Keratinocyte (primary cell): ENCODE measurements at regions not wholly inside any gene's neighbourhood (a gene's known extent, or its start where the extent isn't known, plus 50 kb on each side); places are given as distances from the start of the nearest gene placed in this dataset.

Source experiments
- DNase-seq: peaks from one replicate; pipeline ENCODE4 v3.0.0-alpha.2; 2011; ENCODE audit warnings: low read depth, missing footprints, low spot score
- FAIRE-seq: peaks from 2 replicates; lab custom pipeline; 2011; peaks lifted over from hg19 to GRCh38; lab: Jason Lieb, UNC
- H2AFZ ChIP-seq: 2 replicates; pipeline ENCODE4 v1.6.0; 2012; ENCODE audit warnings: low read length, control low read depth, inconsistent platforms; ENCODE audit not compliant: control insufficient read depth
- H3K27ac ChIP-seq: 2 replicates; pipeline ENCODE4 v1.5.1; 2011; ENCODE audit warnings: low read length; ENCODE audit not compliant: control insufficient read depth, insufficient read depth
- H3K27me3 ChIP-seq: 3 replicates; pipeline ENCODE4 v1.6.0; 2011; ENCODE audit warnings: low read length; ENCODE audit not compliant: control insufficient read depth, insufficient read depth; ENCODE audit errors: extremely low read depth
- H3K36me3 ChIP-seq, 2 experiments: 2 replicates in 1 of 2; 3 replicates in 1 of 2; pipeline ENCODE4 v1.5.1; 2011; ENCODE audit warnings: low read length in 2 of 2, mild to moderate bottlenecking in 1 of 2; ENCODE audit not compliant: control insufficient read depth in 2 of 2, insufficient read depth in 2 of 2; ENCODE audit errors: extremely low read depth in 1 of 2
- H3K4me1 ChIP-seq: 3 replicates; pipeline ENCODE4 v1.5.1; 2011; ENCODE audit warnings: low read length; ENCODE audit not compliant: control insufficient read depth, insufficient read depth; ENCODE audit errors: extremely low read depth
- H3K4me2 ChIP-seq: 3 replicates; pipeline ENCODE4 v1.6.0; 2011; ENCODE audit warnings: low read depth, low read length; ENCODE audit not compliant: control insufficient read depth, insufficient read depth; ENCODE audit errors: extremely low read depth
- H3K4me3 ChIP-seq, 3 experiments: fragments of 200-600 bp in 1 of 3; sonication (generic) in 1 of 3; 2 replicates in 2 of 3; 3 replicates in 1 of 3; pipeline ENCODE4 v1.5.1; 2011 to 2016; ENCODE audit warnings: low read length in 3 of 3, mild to moderate bottlenecking in 3 of 3, control low read depth in 2 of 3, inconsistent platforms in 1 of 3, low read depth in 1 of 3, mixed read lengths in 1 of 3, mixed run types in 1 of 3, moderate library complexity in 1 of 3; ENCODE audit not compliant: control insufficient read depth in 2 of 3, insufficient read depth in 2 of 3; ENCODE audit errors: extremely low read depth in 1 of 3
- H3K79me2 ChIP-seq: 2 replicates; pipeline ENCODE4 v1.6.0; 2012; ENCODE audit warnings: low read length; ENCODE audit not compliant: control insufficient read depth, insufficient read depth
- H3K9ac ChIP-seq: 3 replicates; pipeline ENCODE4 v1.6.0; 2011; ENCODE audit warnings: low read length; ENCODE audit not compliant: control insufficient read depth, insufficient read depth; ENCODE audit errors: extremely low read depth
- H3K9me1 ChIP-seq: 3 replicates; pipeline ENCODE4 v1.6.0; 2011; ENCODE audit warnings: low read length; ENCODE audit not compliant: control insufficient read depth, insufficient read depth; ENCODE audit errors: extremely low read depth
- H3K9me3 ChIP-seq: 2 replicates; pipeline ENCODE4 v1.5.1; 2012; ENCODE audit warnings: low read depth, low read length; ENCODE audit not compliant: control insufficient read depth
- H4K20me1 ChIP-seq: 3 replicates; pipeline ENCODE4 v1.6.0; 2011; ENCODE audit warnings: low read length; ENCODE audit not compliant: control insufficient read depth, insufficient read depth; ENCODE audit errors: extremely low read depth
- EZH2 ChIP-seq: IDR thresholded peaks from one replicate; pipeline ENCODE4 v1.6.1; 2012; ENCODE audit warnings: inconsistent platforms, mild to moderate bottlenecking, low read length, moderate library complexity
- dilution Hi-C: fragments of 300-500 bp; cut with MboI; formaldehyde crosslinking; loops from one replicate; pipeline ENCODE4 v1.7.0; 2020; ENCODE audit warnings: low sequenced_read_pairs; ENCODE audit not compliant: extremely low pct_ligation_motif_present
- TF ChIP-seq, protein P1 (sequence below), 3 experiments: IDR thresholded peaks in 1 of 3; conservative IDR thresholded peaks in 1 of 3; optimal IDR thresholded peaks in 1 of 3; 2 replicates in 2 of 3; 3 replicates in 1 of 3; pipeline versions ENCODE3 to v1.5.1; 2011; ENCODE audit warnings: low read length in 3 of 3, mild to moderate bottlenecking in 3 of 3, moderate library complexity in 2 of 3, control low read depth in 1 of 3, inconsistent platforms in 1 of 3; ENCODE audit not compliant: insufficient read depth in 2 of 3; ENCODE audit errors: extremely low read depth in 1 of 3

DNA sequence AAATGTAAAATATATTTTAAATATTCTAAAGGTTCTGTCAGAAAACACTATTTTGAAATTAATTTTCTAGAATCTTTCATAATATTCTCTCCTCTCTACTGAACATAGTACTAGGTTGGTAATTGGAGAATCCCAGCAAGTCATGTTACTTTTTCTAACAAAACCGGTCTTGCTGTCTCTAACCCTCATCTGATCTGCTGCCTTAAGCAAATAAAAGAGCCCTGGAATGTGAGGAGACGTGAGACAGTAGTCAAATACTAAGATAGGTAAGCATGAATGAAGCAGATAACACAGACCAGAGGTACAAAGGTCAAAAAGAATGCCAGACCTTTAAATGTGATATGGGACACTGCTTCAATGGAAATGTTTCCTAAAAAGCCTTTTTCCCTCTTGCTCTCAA lies 462.4 kb upstream of the NUPR2 start:
- no peaks in the 10 kb centered on the region for H3K9me1 ChIP-seq
- no peaks in the 10 kb centered on the region for H3K27me3 ChIP-seq
- H3K9ac ChIP-seq: no peak overlapping the region
- no peak for TF ChIP-seq EZH2
- TF ChIP-seq, protein P1, sequence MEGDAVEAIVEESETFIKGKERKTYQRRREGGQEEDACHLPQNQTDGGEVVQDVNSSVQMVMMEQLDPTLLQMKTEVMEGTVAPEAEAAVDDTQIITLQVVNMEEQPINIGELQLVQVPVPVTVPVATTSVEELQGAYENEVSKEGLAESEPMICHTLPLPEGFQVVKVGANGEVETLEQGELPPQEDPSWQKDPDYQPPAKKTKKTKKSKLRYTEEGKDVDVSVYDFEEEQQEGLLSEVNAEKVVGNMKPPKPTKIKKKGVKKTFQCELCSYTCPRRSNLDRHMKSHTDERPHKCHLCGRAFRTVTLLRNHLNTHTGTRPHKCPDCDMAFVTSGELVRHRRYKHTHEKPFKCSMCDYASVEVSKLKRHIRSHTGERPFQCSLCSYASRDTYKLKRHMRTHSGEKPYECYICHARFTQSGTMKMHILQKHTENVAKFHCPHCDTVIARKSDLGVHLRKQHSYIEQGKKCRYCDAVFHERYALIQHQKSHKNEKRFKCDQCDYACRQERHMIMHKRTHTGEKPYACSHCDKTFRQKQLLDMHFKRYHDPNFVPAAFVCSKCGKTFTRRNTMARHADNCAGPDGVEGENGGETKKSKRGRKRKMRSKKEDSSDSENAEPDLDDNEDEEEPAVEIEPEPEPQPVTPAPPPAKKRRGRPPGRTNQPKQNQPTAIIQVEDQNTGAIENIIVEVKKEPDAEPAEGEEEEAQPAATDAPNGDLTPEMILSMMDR (optimal IDR thresholded peaks at IDR 0.05 in 1 of 3, IDR thresholded peaks at IDR 0.05 in 1 of 3, conservative IDR thresholded peaks at IDR 0.05 in 1 of 3; ENCODE audit: extremely low read depth in 1 of 3, insufficient read depth in 2 of 3, low read length in 3 of 3): no peak
- dilution Hi-C loops: no loop called here
- no peak overlapping the region for H3K4me2 ChIP-seq
- H3K4me3 ChIP-seq: no peak overlapping the region
- FAIRE-seq (no peak), DNase-seq (no peak)
- H3K79me2 ChIP-seq: no peaks in the 10 kb centered on the region
- H3K36me3 ChIP-seq: no peaks in the 10 kb centered on the region
- H4K20me1 ChIP-seq: no peaks in the 10 kb centered on the region
- no peaks in the 10 kb centered on the region for H3K4me1 ChIP-seq
- no peaks in the 10 kb centered on the region for H3K9me3 ChIP-seq
- H3K27ac ChIP-seq: no peak overlapping the region
- no peak overlapping the region for H2AFZ ChIP-seq

DNA sequence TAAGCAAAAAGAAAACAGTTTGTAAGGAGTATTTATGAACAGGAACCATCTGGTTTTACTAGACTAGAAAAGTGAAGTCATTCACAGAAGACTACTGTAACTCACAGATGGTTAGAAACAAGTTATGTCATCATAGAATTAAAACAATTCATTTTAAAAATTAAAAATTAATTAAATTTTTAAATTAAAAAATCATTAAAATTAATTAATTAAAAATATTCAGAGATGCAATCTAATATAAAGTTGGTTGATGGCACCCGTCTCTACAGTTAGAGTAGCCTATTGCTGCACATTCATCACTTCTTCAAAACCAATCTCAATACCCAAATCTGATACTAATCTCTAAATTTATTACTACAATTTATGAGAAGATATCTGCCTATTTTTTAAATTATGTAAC lies 454.8 kb upstream of the NUPR2 start:
- no peak for FAIRE-seq
- no peak for TF ChIP-seq EZH2
- TF ChIP-seq, protein P1 (optimal IDR thresholded peaks at IDR 0.05 in 1 of 3, IDR thresholded peaks at IDR 0.05 in 1 of 3, conservative IDR thresholded peaks at IDR 0.05 in 1 of 3; ENCODE audit: extremely low read depth in 1 of 3, insufficient read depth in 2 of 3, low read length in 3 of 3): no peak
- H3K36me3 ChIP-seq: no peaks in the 10 kb centered on the region
- no peaks in the 10 kb centered on the region for H3K27me3 ChIP-seq
- H3K27ac ChIP-seq: no peak overlapping the region
- H2AFZ ChIP-seq: no peak overlapping the region
- H3K9me1 ChIP-seq: no peaks in the 10 kb centered on the region
- DNase-seq: no peak
- H3K79me2 ChIP-seq: no peaks in the 10 kb centered on the region
- no peaks in the 10 kb centered on the region for H3K4me1 ChIP-seq
- no peak overlapping the region for H3K4me3 ChIP-seq
- no peak overlapping the region for H3K4me2 ChIP-seq
- H3K9me3 ChIP-seq: no peaks in the 10 kb centered on the region
- no peaks in the 10 kb centered on the region for H4K20me1 ChIP-seq
- dilution Hi-C loops: no loop called here
- H3K9ac ChIP-seq: no peak overlapping the region
